HG03442 (cell line): ENCODE measurements at regions not wholly inside any gene's neighbourhood (a gene's known extent, or its start where the extent isn't known, plus 50 kb on each side); places are given as distances from the start of the nearest gene placed in this dataset.
"Not testable (repeated sequence)": the region's sequence is repeated elsewhere in the genome, so short reads cannot be mapped to it uniquely, and the experiment has no call there.

Source experiments
- ATAC-seq: cut with Tn5 transposase; IDR thresholded peaks from one replicate; pipeline ENCODE4 v1.9.1; 2021; ENCODE audit warnings: mild to moderate bottlenecking, moderate library complexity; ENCODE audit not compliant: unreplicated experiment

- no peak for ATAC-seq
Observed at GRCh38 chr3:36063992-36064391, 316.3 kb upstream of the STAC start.

GRCh38 chr3:36065321-36065720 is 315.0 kb upstream of the STAC start:
- no peak for ATAC-seq

- no peak for ATAC-seq
Observed at GRCh38 chr3:36075491-36075890, 304.8 kb upstream of the STAC start.

- no peak for ATAC-seq
Observed at GRCh38 chr3:36077320-36077719, 303.0 kb upstream of the STAC start.

- not testable (repeated sequence) for ATAC-seq
Observed at GRCh38 chr3:36082958-36083357, 297.3 kb upstream of the STAC start.

- ATAC-seq = no peak
Observed at GRCh38 chr3:36095238-36095637, 285.1 kb upstream of the STAC start.

GRCh38 chr3:36097209-36097608 is 283.1 kb upstream of the STAC start:
- ATAC-seq = no peak

- no peak for ATAC-seq
Observed at GRCh38 chr3:36114353-36114752, 266.0 kb upstream of the STAC start.

- ATAC-seq = no peak
Observed at GRCh38 chr3:36124118-36124796, 256.0 kb upstream of the STAC start.

GRCh38 chr3:36132214-36132613 is 248.1 kb upstream of the STAC start:
- ATAC-seq = no peak

- no peak for ATAC-seq
Observed at GRCh38 chr3:36135863-36136262, 244.4 kb upstream of the STAC start.

- no peak for ATAC-seq
Observed at GRCh38 chr3:36142746-36143145, 237.6 kb upstream of the STAC start.

- ATAC-seq = no peak
Observed at GRCh38 chr3:36146404-36146803, 233.9 kb upstream of the STAC start.

- no peak for ATAC-seq
Observed at GRCh38 chr3:36147934-36148558, 232.3 kb upstream of the STAC start.

GRCh38 chr3:36149447-36149865 is 230.8 kb upstream of the STAC start:
- ATAC-seq = no peak

GRCh38 chr3:36155515-36155914 is 224.8 kb upstream of the STAC start:
- ATAC-seq = no peak

GRCh38 chr3:36164400-36164799 is 215.9 kb upstream of the STAC start:
- no peak for ATAC-seq

GRCh38 chr3:36165509-36166290 is 214.6 kb upstream of the STAC start:
- ATAC-seq = no peak

GRCh38 chr3:36166477-36166876 is 213.8 kb upstream of the STAC start:
- ATAC-seq = no peak

GRCh38 chr3:36172699-36173098 is 207.6 kb upstream of the STAC start:
- ATAC-seq = no peak

GRCh38 chr3:36175113-36175812 is 205.0 kb upstream of the STAC start:
- ATAC-seq = no peak
